WERI-Rb-1 (cell line): ENCODE measurements at regions not wholly inside any gene's neighbourhood (a gene's known extent, or its start where the extent isn't known, plus 50 kb on each side); places are given as distances from the start of the nearest gene placed in this dataset.

ENCODE experiments used
- DNase-seq: peaks from one replicate; pipeline ENCODE4 v3.0.0-alpha.2; 2020
- H3K27ac ChIP-seq: fragments of 250-450 bp; sonication (Bioruptor Pico); 2 replicates; pipeline ENCODE4 v1.5.1; 2020; ENCODE audit warnings: mild to moderate bottlenecking, moderate library complexity
- H3K27me3 ChIP-seq: fragments of 250-450 bp; sonication (Bioruptor Pico); 2 replicates; pipeline ENCODE4 v1.5.1; 2021; ENCODE audit warnings: mild to moderate bottlenecking, low read depth, moderate library complexity; ENCODE audit not compliant: insufficient read depth, severe bottlenecking
- H3K36me3 ChIP-seq: fragments of 250-450 bp; sonication (Bioruptor Pico); 2 replicates; pipeline ENCODE4 v1.5.1; 2020; ENCODE audit warnings: mild to moderate bottlenecking, moderate library complexity
- H3K4me3 ChIP-seq: 2 replicates; pipeline ENCODE4 v1.5.1; 2011; ENCODE audit warnings: low read depth, mild to moderate bottlenecking, control low read depth, low read length
- H3K9me3 ChIP-seq: fragments of 250-450 bp; sonication (Bioruptor Pico); 2 replicates; pipeline ENCODE4 v1.5.1; 2021; ENCODE audit warnings: mild to moderate bottlenecking, moderate library complexity; ENCODE audit not compliant: severe bottlenecking
- CTCF ChIP-seq: IDR thresholded peaks from 2 replicates; pipeline ENCODE4 v1.5.1; 2011; ENCODE audit warnings: low read depth, mild to moderate bottlenecking, control low read depth, inconsistent platforms, low read length

DNA sequence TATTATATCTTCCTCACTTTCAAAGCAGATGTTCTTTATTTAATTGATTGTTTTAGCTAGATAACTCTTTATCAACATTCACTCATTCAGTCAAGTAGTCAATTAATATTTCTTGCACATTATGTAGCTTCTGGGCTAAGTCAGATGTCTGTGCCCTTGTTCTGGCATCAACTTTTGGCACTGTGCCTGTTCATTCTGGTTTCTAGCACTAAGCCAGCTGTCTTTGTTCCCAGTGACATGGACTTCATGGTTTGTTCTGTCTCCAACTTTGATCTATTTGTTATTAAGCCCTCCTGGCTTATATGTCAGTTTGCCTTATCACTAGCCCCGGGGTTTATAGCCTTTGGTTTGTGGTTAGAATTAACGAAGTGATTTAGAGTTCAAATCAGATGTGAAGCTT, 247.9 kb upstream of the SYT4 start:
- DNase-seq = no peak
- H3K27me3 ChIP-seq = no peaks in the 10 kb centered on the region
- no peak overlapping the region for H3K27ac ChIP-seq
- no peak for TF ChIP-seq CTCF
- no peak overlapping the region for H3K4me3 ChIP-seq
- no peaks in the 10 kb centered on the region for H3K36me3 ChIP-seq
- no peaks in the 10 kb centered on the region for H3K9me3 ChIP-seq

GRCh38 chr18:43526426-43527145, 249.3 kb upstream of the SYT4 start:
- TF ChIP-seq CTCF = no peak
- H3K27me3 ChIP-seq = no peaks in the 10 kb centered on the region
- no peaks in the 10 kb centered on the region for H3K9me3 ChIP-seq
- DNase-seq = no peak
- H3K4me3 ChIP-seq = no peak overlapping the region
- H3K36me3 ChIP-seq = no peaks in the 10 kb centered on the region
- no peak overlapping the region for H3K27ac ChIP-seq

DNA sequence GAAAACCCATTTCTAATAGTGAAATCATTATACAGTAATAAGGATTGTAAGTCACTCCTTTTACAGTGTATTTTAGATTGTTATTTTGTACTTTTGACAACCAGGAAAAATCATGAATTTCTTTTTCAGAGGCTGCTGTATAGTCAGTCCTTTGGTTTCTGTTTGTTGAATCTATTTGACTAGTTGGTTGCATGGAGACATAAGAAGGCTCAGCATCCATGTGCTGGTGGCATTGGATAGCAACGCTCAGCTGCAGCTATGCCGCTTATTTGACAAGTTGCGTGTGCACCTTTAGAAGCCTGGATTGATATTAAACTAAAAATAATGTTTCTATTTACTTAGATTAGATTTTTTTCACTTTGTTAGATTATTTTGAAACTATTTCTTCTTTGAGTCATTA, 254.1 kb upstream of the SYT4 start:
- H3K9me3 ChIP-seq = no peaks in the 10 kb centered on the region
- DNase-seq = no peak
- H3K27me3 ChIP-seq = no peaks in the 10 kb centered on the region
- H3K4me3 ChIP-seq = no peak overlapping the region
- H3K36me3 ChIP-seq = no peaks in the 10 kb centered on the region
- H3K27ac ChIP-seq = no peak overlapping the region
- no peak for TF ChIP-seq CTCF

DNA sequence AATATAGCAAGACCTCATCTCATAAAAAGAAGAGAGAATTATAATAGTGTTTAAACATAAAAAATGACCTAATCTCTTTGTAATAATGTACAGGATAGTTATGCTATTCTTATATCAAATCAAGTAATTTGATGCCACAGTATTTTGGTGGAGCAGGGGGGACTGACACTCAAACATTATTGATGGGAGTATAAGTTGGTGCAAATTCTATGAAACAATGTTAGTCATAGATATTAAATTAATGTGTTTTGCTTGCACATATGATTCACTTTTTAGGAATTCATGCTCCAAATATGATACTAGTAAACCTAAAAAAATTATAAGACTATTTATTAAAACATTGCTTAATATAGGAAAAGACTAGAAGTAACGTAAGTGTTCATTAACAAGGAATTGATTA, 256.1 kb upstream of the SYT4 start:
- H3K4me3 ChIP-seq = no peak overlapping the region
- no peaks in the 10 kb centered on the region for H3K36me3 ChIP-seq
- no peaks in the 10 kb centered on the region for H3K9me3 ChIP-seq
- no peaks in the 10 kb centered on the region for H3K27me3 ChIP-seq
- no peak for TF ChIP-seq CTCF
- H3K27ac ChIP-seq = no peak overlapping the region
- no peak for DNase-seq

DNA sequence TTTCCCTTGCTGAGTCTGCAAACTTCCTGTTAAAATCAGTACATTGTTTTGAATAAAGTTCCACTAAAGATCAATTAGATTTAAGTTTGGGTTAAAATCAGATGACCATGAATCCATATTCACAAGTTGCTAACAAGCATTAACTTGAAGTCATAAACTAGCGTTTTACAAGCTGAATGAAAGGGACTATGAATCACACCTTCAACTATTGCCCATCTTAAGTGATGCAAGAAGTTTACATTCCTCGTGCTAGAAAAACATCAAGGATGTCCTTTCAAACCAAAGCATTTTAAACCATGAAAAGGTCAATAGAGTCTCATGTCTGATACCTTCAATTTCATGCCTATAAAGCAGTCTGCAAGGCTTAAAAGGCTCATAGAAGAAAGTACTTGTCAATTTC, 257.2 kb upstream of the SYT4 start:
- Histone ChIP-seq H3K27ac (no peak overlapping the region), H3K4me3 (no peak overlapping the region), H3K27me3 (no peaks in the 10 kb centered on the region), H3K9me3 (no peaks in the 10 kb centered on the region), H3K36me3 (no peaks in the 10 kb centered on the region)
- DNase-seq = no peak
- TF ChIP-seq CTCF = no peak

DNA sequence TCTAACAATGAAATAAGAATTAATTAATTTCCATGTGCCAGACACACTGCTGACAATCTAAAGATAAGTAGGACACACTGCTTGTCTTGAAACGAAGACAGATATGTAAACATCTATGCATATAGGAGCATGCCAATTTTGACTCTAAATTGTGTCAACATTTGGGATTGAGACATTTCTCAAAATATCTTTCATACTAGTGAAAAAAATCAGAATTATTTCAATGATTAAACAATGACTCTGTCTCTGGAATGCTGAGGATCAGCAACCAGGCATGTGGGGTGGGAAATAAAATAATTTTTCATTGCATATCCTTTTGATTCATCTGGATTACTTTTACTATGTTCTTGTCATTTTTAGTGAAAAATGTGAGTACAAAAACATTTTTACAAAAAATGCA, 262.6 kb upstream of the SYT4 start:
- DNase-seq = no peak
- no peaks in the 10 kb centered on the region for H3K9me3 ChIP-seq
- H3K36me3 ChIP-seq = no peaks in the 10 kb centered on the region
- no peak overlapping the region for H3K27ac ChIP-seq
- no peaks in the 10 kb centered on the region for H3K27me3 ChIP-seq
- no peak overlapping the region for H3K4me3 ChIP-seq
- TF ChIP-seq CTCF = no peak
